Effector memory CD4-positive, alpha-beta T cell (primary cell): ENCODE measurements at regions not wholly inside any gene's neighbourhood (a gene's known extent, or its start where the extent isn't known, plus 50 kb on each side); places are given as distances from the start of the nearest gene placed in this dataset.

ENCODE experiments used
- DNase-seq, 3 donors: peaks; one replicate each; pipeline ENCODE4 v3.0.0-alpha.2; 2020
- H3K27ac ChIP-seq: 2 replicates; pipeline ENCODE4 v1.7.0; 2013; ENCODE audit warnings: mild to moderate bottlenecking, low read length, moderate library complexity; ENCODE audit not compliant: insufficient read depth, poor library complexity, severe bottlenecking
- H3K27me3 ChIP-seq: replicated peaks from 2 replicates; pipeline ENCODE4 v1.7.0; 2013; ENCODE audit warnings: mild to moderate bottlenecking, low read length; ENCODE audit not compliant: insufficient read depth, control insufficient read depth, poor library complexity, severe bottlenecking
- H3K36me3 ChIP-seq: 2 replicates; pipeline ENCODE4 v1.7.0; 2013; ENCODE audit warnings: mild to moderate bottlenecking, low read length, moderate library complexity; ENCODE audit not compliant: control insufficient read depth, insufficient read depth
- H3K4me1 ChIP-seq: 2 replicates; pipeline ENCODE4 v1.7.0; 2013; ENCODE audit warnings: low read length, mild to moderate bottlenecking; ENCODE audit not compliant: control insufficient read depth, insufficient read depth, poor library complexity, severe bottlenecking
- H3K4me3 ChIP-seq: 2 replicates; pipeline ENCODE4 v1.7.0; 2013; ENCODE audit warnings: low read length, low read depth, mild to moderate bottlenecking; ENCODE audit not compliant: insufficient read depth, poor library complexity, severe bottlenecking
- H3K9me3 ChIP-seq: 2 replicates; pipeline ENCODE4 v1.7.0; 2013; ENCODE audit warnings: mild to moderate bottlenecking, low read length, moderate library complexity; ENCODE audit not compliant: control insufficient read depth

DNA sequence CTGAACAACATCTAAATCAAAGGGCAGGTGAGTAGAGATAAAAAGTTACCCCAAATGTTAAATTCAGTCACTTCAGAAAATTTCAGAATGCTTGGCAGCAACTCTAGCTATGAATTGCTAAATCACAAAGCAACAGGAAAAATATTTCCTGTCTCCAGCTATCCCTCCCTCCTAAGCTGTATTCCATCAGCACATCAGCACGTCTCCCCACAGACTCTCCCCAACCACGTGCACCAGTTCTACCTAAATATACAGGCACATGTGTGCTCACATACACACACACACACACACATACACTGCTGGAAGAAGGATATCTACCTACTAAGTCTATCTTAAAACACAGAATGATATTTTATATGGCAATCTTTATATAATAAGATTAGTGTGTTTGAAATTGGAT, 177.1 kb upstream of the ARHGEF26 start:
- no peak overlapping the region for H3K4me3 ChIP-seq

DNA sequence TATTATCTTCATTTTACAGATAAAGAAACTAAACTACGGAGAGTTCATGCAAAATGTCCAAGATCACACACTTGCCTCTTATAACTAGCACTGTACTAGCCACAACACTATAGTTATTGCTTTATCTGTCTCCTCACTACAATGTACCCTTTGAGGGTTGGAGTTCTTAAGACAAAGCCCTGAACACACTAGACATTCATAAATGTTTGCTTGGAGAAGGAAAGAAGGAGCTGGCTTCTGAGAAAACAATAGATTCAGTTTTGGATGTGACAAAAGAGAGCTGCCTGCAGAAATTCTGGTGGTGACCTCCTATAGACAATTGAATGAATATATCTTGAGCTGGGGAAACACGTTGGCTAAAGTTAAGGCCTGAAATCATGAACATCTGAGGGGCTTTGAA, 169.9 kb upstream of the ARHGEF26 start:
- no peak overlapping the region for H3K27ac ChIP-seq
- H3K27me3 ChIP-seq = no peaks in the 10 kb centered on the region
- H3K36me3 ChIP-seq = no peaks in the 10 kb centered on the region
- no peak for DNase-seq
- no peaks in the 10 kb centered on the region for H3K9me3 ChIP-seq
- H3K4me3 ChIP-seq = no peak overlapping the region
- H3K4me1 ChIP-seq = no peaks in the 10 kb centered on the region

More for the DNA sequence above, 177.1 kb upstream of the ARHGEF26 start:
- no peak for DNase-seq
- Histone ChIP-seq H3K27me3 (no peaks in the 10 kb centered on the region), H3K4me1 (no peaks in the 10 kb centered on the region), H3K27ac (no peak overlapping the region), H3K9me3 (no peaks in the 10 kb centered on the region), H3K36me3 (no peaks in the 10 kb centered on the region)

DNA sequence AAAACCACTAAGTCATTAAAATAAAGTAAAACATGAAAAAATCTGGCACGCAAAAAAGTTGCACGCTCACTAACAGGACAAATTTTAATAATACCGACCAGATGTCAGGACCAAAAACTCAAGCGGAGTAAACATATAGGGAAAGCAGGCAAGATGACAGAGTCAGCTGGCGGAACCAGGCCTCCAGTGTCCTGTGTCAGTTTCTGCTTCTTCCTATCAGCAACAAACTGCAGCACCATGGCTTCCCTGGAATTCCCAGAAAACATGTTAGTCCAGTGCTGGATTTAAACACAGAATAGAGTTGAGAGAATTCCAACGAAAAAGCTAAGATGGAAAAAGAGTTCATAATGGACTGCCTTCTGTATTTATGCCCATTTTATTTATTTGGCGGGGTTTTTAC, 169.1 kb upstream of the ARHGEF26 start:
- H3K4me1 ChIP-seq = no peaks in the 10 kb centered on the region
- H3K36me3 ChIP-seq = no peaks in the 10 kb centered on the region
- H3K9me3 ChIP-seq = no peaks in the 10 kb centered on the region
- no peaks in the 10 kb centered on the region for H3K27me3 ChIP-seq
- DNase-seq = no peak
- no peak overlapping the region for H3K27ac ChIP-seq
- no peak overlapping the region for H3K4me3 ChIP-seq

GRCh38 chr3:153956613-153957012, 164.6 kb upstream of the ARHGEF26 start:
- no peak overlapping the region for H3K27ac ChIP-seq
- H3K27me3 ChIP-seq = no peaks in the 10 kb centered on the region
- H3K4me3 ChIP-seq = no peak overlapping the region
- H3K36me3 ChIP-seq = no peaks in the 10 kb centered on the region
- H3K9me3 ChIP-seq = no peaks in the 10 kb centered on the region
- no peak for DNase-seq
- H3K4me1 ChIP-seq = no peaks in the 10 kb centered on the region

DNA sequence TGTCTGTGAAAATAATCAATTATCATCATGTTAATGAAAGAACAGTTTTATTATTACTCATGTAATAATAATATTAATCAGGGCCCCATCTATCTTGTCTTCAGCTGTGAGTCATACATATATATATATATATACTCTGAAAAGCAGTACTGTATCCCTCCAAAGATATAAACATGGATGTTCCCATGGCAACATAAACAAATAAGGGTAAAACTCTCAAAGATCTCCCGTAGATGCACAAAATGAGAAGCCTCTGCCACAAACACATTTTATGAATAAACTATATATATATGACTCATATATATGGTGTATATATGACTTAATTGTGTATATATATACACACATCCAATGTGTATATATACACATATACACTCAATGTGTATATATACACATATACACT, 163.8 kb upstream of the ARHGEF26 start:
- H3K9me3 ChIP-seq = no peaks in the 10 kb centered on the region
- H3K36me3 ChIP-seq = no peaks in the 10 kb centered on the region
- H3K4me1 ChIP-seq = no peaks in the 10 kb centered on the region
- no peaks in the 10 kb centered on the region for H3K27me3 ChIP-seq
- no peak for DNase-seq
- no peak overlapping the region for H3K4me3 ChIP-seq
- no peak overlapping the region for H3K27ac ChIP-seq

DNA sequence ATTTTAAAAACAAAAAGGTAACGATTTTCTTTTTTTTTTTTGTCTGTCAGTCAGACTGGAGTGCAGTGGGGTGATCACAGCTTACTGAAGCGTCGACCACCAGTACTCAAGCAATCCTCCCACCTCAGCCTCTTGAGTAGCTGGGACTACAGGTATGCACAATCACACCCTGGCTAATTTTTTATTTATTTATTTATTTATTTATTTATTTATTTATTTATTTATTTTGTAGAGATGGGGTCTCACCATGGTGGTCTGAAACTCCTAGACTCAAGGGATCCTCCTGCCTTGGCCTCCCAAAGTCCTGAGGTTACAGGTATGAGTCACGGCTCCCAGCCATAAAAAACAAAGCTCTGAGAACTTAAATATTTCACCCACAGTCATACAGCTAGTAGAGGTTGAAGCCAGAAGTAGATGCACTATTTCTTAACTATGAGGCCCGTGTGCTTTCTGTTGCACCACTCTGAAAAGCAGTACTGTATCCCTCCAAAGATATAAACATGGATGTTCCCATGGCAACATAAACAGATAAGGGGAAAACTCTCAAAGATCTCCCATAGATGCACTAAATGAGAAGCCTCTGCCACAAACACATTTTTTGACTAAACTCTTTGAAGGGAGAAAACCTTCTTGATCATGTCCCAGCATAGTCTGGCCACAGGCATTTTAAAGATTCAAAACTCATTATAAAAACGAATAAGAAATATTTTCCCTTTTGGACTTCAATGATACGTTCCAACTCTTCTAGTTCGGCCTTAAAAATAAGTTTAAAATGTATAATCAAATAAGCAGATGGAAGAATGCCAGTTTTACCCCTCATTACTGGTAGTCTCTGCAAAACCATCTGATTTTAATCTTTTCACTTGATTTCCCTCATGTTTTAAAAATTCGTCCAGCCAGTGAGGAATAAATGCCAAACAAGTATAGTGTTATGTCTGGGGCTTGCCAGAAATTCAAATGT, 162.3 kb upstream of the ARHGEF26 start:
- no peak overlapping the region for H3K4me3 ChIP-seq
- H3K4me1 ChIP-seq = no peaks in the 10 kb centered on the region
- H3K27me3 ChIP-seq = no peaks in the 10 kb centered on the region
- no peak overlapping the region for H3K27ac ChIP-seq
- no peaks in the 10 kb centered on the region for H3K9me3 ChIP-seq
- H3K36me3 ChIP-seq = no peaks in the 10 kb centered on the region
- no peak for DNase-seq

DNA sequence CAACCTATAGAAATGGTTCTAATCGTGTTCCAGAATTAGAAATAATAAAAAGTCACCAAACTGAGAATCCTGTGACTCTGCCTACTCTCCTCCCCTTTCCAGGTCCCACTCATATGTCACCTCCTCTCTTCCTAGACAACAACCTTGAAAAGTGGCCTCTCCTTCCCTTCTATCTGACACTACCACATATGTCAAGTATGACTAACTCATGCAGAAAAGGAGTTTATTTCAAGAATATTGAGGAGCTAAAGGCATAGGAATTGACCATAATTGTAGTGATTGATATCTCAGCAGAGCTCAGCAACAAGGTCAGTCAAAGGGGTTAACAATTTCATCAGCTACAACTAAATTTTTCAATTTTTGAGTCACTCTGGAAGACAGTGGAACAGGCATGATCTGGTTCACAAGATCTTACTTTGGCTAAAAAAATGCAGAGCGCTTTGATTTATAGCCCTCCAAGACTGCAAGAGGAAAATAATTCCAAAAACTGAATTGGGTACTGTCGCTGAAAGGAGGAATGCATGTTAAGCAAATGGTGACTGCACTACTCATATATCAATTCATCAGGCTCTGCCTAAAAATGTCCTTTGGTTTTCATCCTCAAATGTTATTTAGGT, 160.6 kb upstream of the ARHGEF26 start:
- Histone ChIP-seq H3K4me3 (no peak overlapping the region), H3K4me1 (no peaks in the 10 kb centered on the region), H3K27ac (no peak overlapping the region), H3K9me3 (no peaks in the 10 kb centered on the region), H3K27me3 (no peaks in the 10 kb centered on the region), H3K36me3 (no peaks in the 10 kb centered on the region)
- no peak for DNase-seq

DNA sequence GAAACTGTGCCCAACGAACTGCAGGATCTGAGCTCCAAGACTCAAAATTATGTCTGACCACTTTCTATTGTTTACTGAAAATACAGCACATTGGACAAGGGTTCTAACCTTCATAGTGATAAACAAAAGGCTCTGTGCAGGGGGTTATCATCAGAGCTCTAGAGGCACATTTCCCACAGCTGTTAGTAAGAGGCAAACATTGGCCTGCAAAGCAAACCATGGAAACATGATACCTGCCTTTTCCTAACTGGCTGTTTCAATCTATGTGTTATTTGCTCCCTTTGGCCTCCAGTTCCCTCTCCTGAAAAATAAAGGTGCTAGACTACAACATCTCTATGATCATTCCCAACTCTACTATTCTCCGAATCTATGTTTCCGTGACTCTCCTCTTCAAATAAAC, 159.7 kb upstream of the ARHGEF26 start:
- DNase-seq = no peak
- Histone ChIP-seq H3K27me3 (no peaks in the 10 kb centered on the region), H3K36me3 (no peaks in the 10 kb centered on the region), H3K4me1 (no peaks in the 10 kb centered on the region), H3K9me3 (no peaks in the 10 kb centered on the region), H3K27ac (no peak overlapping the region), H3K4me3 (no peak overlapping the region)

DNA sequence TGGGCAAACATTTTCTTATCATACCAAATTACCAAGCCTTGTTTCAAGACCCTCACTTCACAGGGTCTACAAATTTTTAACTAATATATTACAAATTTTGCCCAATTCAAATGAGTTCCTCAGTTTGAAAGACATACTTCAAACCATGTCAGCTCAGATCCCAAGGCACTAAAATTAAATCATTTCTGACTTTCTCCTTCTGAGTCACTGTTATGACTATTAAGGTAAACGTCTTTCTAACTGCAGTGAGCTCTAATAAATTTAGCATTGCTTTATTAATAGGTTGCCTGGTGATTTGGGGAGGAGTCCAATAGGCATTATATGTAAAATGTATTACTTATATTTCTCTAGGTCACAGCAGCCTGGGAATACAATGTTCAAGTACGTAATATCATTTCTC, 158.2 kb upstream of the ARHGEF26 start:
- H3K27ac ChIP-seq = no peak overlapping the region
- no peaks in the 10 kb centered on the region for H3K9me3 ChIP-seq
- H3K27me3 ChIP-seq = no peaks in the 10 kb centered on the region
- no peaks in the 10 kb centered on the region for H3K36me3 ChIP-seq
- DNase-seq = no peak
- no peak overlapping the region for H3K4me3 ChIP-seq
- H3K4me1 ChIP-seq = no peaks in the 10 kb centered on the region

DNA sequence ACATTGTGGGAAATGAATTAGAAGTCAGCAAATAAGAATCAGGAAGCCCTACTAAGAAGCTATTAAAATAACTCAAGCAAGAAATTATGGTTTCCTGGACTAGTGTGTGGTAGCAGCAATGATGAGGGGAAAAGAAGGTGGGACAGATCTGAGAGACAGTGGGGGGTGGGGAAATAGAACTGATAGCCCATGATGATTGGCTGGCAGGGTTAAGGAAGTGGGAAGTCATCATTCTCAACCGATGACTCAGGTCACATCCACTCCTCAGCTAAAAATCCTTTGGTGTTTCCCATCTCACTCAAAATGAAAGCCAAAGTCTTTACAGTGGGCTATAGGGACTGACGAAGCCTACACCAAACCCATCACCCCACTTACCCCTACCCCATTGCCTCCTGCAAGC, 153.9 kb upstream of the ARHGEF26 start:
- no peaks in the 10 kb centered on the region for H3K27me3 ChIP-seq
- no peaks in the 10 kb centered on the region for H3K4me1 ChIP-seq
- H3K9me3 ChIP-seq = no peaks in the 10 kb centered on the region
- DNase-seq = no peak
- no peak overlapping the region for H3K27ac ChIP-seq
- no peak overlapping the region for H3K4me3 ChIP-seq
- no peaks in the 10 kb centered on the region for H3K36me3 ChIP-seq
